ENCODE measurements at regions not wholly inside any gene's neighbourhood (a gene's known extent, or its start where the extent isn't known, plus 50 kb on each side); places are given as distances from the start of the nearest gene placed in this dataset.
A peak's percentile ranks its signal among the peaks of the same experiment; 100 is the strongest.

DNA sequence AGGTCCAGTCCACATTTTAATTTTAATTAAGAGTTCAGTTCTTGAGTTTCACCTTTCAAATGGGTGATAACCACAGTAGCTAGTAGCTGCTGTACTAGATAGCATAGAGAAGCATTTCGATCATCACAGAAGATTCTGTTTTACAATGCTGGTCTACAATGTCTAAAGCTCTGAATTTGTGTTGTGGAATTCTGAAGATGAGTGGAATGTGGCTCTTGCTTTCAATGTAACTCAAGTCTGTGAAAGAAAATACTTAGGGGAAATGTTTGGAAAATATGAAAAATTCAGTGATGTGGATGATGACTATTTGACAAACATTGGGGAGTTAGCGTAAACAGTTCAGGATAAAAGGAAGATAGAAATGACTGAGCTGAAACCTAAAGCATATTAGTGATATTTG is 139.4 kb downstream of the GNAT3 start:
- no TSS peak for BruUV-seq (replicated peaks)
- no peak overlapping the region for H3K4me3 ChIP-seq (replicated peaks in 1 of 3; ENCODE audit: insufficient read depth in 1 of 3, low read depth in 1 of 3, low read length in 3 of 3)
- CTCF ChIA-PET: interaction anchor here (4.2 kb wide), 1 partner anchor 20 kb away, joined by 11 read pairs; no protein-coding TSS in a partner anchor
- dilution Hi-C loops (cut with MboI; ENCODE audit: extremely low pct_ligation_motif_present, low sequenced_read_pairs): no loop called here
- DNase-seq (ENCODE audit: low read depth, low spot score): no peak
- H3K4me1 ChIP-seq (ENCODE audit: control insufficient read depth, extremely low read depth, insufficient read depth, low read length): peaks cover 5% of the 10 kb centered on the region
- H3K9me3 ChIP-seq (replicated peaks; ENCODE audit: control insufficient read depth, insufficient read depth, low read length): no peaks in the 10 kb centered on the region
- H3K79me2 ChIP-seq (ENCODE audit: control insufficient read depth, insufficient read depth, low read length): no peaks in the 10 kb centered on the region
- H3K9me1 ChIP-seq (replicated peaks; ENCODE audit: control insufficient read depth, extremely low read depth, insufficient read depth, low read length): no peaks in the 10 kb centered on the region
- intact Hi-C loops (cut with micrococcal nuclease): no loop called here
- H3K36me3 ChIP-seq (ENCODE audit: control insufficient read depth in 2 of 2, extremely low read depth in 1 of 2, insufficient read depth in 2 of 2, low read length in 2 of 2): no peaks in the 10 kb centered on the region
- POLR2A ChIA-PET: no interaction called here
- H2AFZ ChIP-seq (ENCODE audit: low read depth, low read length): no peak overlapping the region
- no peak overlapping the region for H3K27ac ChIP-seq (ENCODE audit: insufficient read depth, low read depth, low read length)
- no peak overlapping the region for H3K9ac ChIP-seq (replicated peaks; ENCODE audit: extremely low read depth, insufficient read depth, low read length)
- FAIRE-seq: no peak
- TF ChIP-seq MAX (IDR thresholded peaks at IDR 0.05; ENCODE audit: insufficient read depth, insufficient read length): no peak
- no peak for TF ChIP-seq MYC (IDR thresholded peaks at IDR 0.05; ENCODE audit: low read depth, low read length)
- TF ChIP-seq FOS (IDR thresholded peaks at IDR 0.05; ENCODE audit: borderline replicate concordance, insufficient read depth, low read length): no peak
- TF ChIP-seq POLR2A (IDR thresholded peaks at IDR 0.05; ENCODE audit: low read depth, low read length): no peak
- no peaks in the 10 kb centered on the region for H3K27me3 ChIP-seq (ENCODE audit: control insufficient read depth in 2 of 2, insufficient read depth in 2 of 2, low read length in 2 of 2)
- no peak overlapping the region for H3K4me2 ChIP-seq (ENCODE audit: insufficient read depth, low read length)
- H4K20me1 ChIP-seq (replicated peaks; ENCODE audit: control insufficient read depth, extremely low read depth, insufficient read depth, low read length): no peaks in the 10 kb centered on the region

DNA sequence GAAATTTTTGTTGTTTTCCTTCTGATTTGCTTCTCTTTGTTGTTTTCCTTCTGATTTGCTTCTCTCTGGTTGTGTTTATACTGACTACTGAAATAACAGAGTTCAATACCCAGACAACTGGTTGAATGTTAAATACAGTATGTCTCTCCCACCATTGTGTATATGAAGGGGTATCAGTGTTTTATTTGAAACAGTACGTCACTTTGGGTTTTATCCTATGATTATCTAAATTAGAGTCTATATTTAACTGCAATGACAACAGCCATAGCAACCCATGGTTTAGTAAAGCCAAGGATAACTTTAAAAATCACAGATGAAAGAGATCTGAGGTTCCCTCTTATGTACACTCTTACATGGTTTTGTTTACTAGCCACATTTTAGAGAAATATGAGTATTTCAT is 141.3 kb downstream of the GNAT3 start:
- H4K20me1 ChIP-seq (replicated peaks; ENCODE audit: control insufficient read depth, extremely low read depth, insufficient read depth, low read length): no peaks in the 10 kb centered on the region
- H3K4me1 ChIP-seq (ENCODE audit: control insufficient read depth, extremely low read depth, insufficient read depth, low read length): peaks cover 5% of the 10 kb centered on the region
- H3K27ac ChIP-seq (ENCODE audit: insufficient read depth, low read depth, low read length): no peak overlapping the region
- intact Hi-C loops (cut with micrococcal nuclease) (no loop called here), dilution Hi-C loops (cut with MboI; ENCODE audit: extremely low pct_ligation_motif_present, low sequenced_read_pairs) (no loop called here)
- no peak overlapping the region for H3K4me3 ChIP-seq (replicated peaks in 1 of 3; ENCODE audit: insufficient read depth in 1 of 3, low read depth in 1 of 3, low read length in 3 of 3)
- DNase-seq (ENCODE audit: low read depth, low spot score) (peak; percentile 34), FAIRE-seq (no peak)
- H3K36me3 ChIP-seq (ENCODE audit: control insufficient read depth in 2 of 2, extremely low read depth in 1 of 2, insufficient read depth in 2 of 2, low read length in 2 of 2): no peaks in the 10 kb centered on the region
- no peaks in the 10 kb centered on the region for H3K9me3 ChIP-seq (replicated peaks; ENCODE audit: control insufficient read depth, insufficient read depth, low read length)
- no TSS peak for BruUV-seq (replicated peaks)
- CTCF ChIA-PET: no interaction called here
- TF ChIP-seq JUN (IDR thresholded peaks at IDR 0.05; ENCODE audit: borderline replicate concordance, insufficient read depth, insufficient read length, low read depth) (no peak), EZH2 (IDR thresholded peaks at IDR 0.05; ENCODE audit: borderline replicate concordance, low read depth, low read length, severe bottlenecking) (no peak), MAX (IDR thresholded peaks at IDR 0.05; ENCODE audit: insufficient read depth, insufficient read length) (no peak), POLR2AphosphoS5 (IDR thresholded peaks at IDR 0.05; ENCODE audit: insufficient read depth, low read depth, low read length) (no peak), POLR2A (IDR thresholded peaks at IDR 0.05; ENCODE audit: low read depth, low read length) (no peak), FOS (IDR thresholded peaks at IDR 0.05; ENCODE audit: borderline replicate concordance, insufficient read depth, low read length) (no peak), GATA2 (IDR thresholded peaks at IDR 0.05; ENCODE audit: insufficient read depth, insufficient read length, low read depth, low read length) (no peak), MYC (IDR thresholded peaks at IDR 0.05; ENCODE audit: low read depth, low read length) (no peak)
- TF ChIP-seq, protein P1, sequence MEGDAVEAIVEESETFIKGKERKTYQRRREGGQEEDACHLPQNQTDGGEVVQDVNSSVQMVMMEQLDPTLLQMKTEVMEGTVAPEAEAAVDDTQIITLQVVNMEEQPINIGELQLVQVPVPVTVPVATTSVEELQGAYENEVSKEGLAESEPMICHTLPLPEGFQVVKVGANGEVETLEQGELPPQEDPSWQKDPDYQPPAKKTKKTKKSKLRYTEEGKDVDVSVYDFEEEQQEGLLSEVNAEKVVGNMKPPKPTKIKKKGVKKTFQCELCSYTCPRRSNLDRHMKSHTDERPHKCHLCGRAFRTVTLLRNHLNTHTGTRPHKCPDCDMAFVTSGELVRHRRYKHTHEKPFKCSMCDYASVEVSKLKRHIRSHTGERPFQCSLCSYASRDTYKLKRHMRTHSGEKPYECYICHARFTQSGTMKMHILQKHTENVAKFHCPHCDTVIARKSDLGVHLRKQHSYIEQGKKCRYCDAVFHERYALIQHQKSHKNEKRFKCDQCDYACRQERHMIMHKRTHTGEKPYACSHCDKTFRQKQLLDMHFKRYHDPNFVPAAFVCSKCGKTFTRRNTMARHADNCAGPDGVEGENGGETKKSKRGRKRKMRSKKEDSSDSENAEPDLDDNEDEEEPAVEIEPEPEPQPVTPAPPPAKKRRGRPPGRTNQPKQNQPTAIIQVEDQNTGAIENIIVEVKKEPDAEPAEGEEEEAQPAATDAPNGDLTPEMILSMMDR (IDR thresholded peaks at IDR 0.05; ENCODE audit: extremely low read depth in 1 of 2, insufficient read depth in 1 of 2, low read depth in 1 of 2, low read length in 2 of 2): no peak
- no peak overlapping the region for H3K9ac ChIP-seq (replicated peaks; ENCODE audit: extremely low read depth, insufficient read depth, low read length)
- H2AFZ ChIP-seq (ENCODE audit: low read depth, low read length): no peak overlapping the region
- H3K4me2 ChIP-seq (ENCODE audit: insufficient read depth, low read length): no peak overlapping the region
- H3K9me1 ChIP-seq (replicated peaks; ENCODE audit: control insufficient read depth, extremely low read depth, insufficient read depth, low read length): no peaks in the 10 kb centered on the region
- H3K27me3 ChIP-seq (ENCODE audit: control insufficient read depth in 2 of 2, insufficient read depth in 2 of 2, low read length in 2 of 2): no peaks in the 10 kb centered on the region
- POLR2A ChIA-PET: no interaction called here
- H3K79me2 ChIP-seq (ENCODE audit: control insufficient read depth, insufficient read depth, low read length): no peaks in the 10 kb centered on the region

All from endothelial cell of umbilical vein (primary cell).